ENCODE measurements at regions not wholly inside any gene's neighbourhood (a gene's known extent, or its start where the extent isn't known, plus 50 kb on each side); places are given as distances from the start of the nearest gene placed in this dataset.

DNA sequence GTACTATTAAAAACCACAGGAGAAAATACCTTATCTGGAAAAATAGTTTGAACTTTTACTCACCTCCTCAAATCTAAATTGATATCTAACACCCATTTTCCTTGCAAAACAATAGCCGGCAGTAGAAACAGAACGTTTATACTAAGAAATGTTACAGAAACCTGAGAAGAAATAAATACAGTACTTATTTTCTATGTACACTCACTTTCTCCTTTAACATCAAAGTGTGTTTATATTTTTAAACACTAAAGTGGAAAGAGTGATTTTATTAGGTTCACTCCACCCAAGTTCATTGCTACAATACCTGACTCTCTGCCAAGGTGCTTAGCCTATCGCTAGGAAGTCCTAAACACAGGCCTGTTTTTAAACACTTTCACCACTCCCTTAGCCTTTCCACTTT is 87.8 kb upstream of the TJP1 start:
- Histone ChIP-seq H3K4me1 (ENCODE audit: insufficient read depth, low read length) (no peaks in the 10 kb centered on the region), H4K20me1 (ENCODE audit: insufficient read depth, low read length) (no peaks in the 10 kb centered on the region), H3K27ac (ENCODE audit: extremely low read length, insufficient read depth, low read length) (no peak overlapping the region), H3K9me3 (ENCODE audit: low read length) (peaks cover 12% of the 10 kb centered on the region; the same call in 1 of the 2 replicates), H3K79me2 (ENCODE audit: insufficient read depth, low read length) (no peaks in the 10 kb centered on the region), H3K9ac (ENCODE audit: insufficient read depth, low read depth, low read length) (no peak overlapping the region), H3K4me2 (ENCODE audit: low read depth, low read length) (no peak overlapping the region), H2AFZ (ENCODE audit: low read length) (no peak overlapping the region), H3K4me3 (replicated peaks in 1 of 3; ENCODE audit: insufficient read depth in 1 of 3, low read depth in 2 of 3, low read length in 3 of 3) (no peak overlapping the region), H3K36me3 (replicated peaks in 1 of 2; ENCODE audit: control insufficient read depth in 1 of 2, insufficient read depth in 2 of 2, low read length in 2 of 2) (no peaks in the 10 kb centered on the region), H3K27me3 (ENCODE audit: control insufficient read depth in 1 of 2, insufficient read depth in 2 of 2, low read length in 2 of 2) (no peaks in the 10 kb centered on the region)
- 24% methylated on average over 3 of the region's 3 CpGs for WGBS (ENCODE audit: low lambda C conversion rate)
- in situ Hi-C loops (cut with HindIII; ENCODE audit: extremely low pct_ligation_motif_present, low pct_unique_long_range_greater_than_20kb): no loop called here
- FAIRE-seq: no peak
- ChIA-PET CTCF (ENCODE audit: low intra/inter-chr PET ratio, low total read pairs) (no interaction called here), POLR2A (no interaction called here)
- no TSS peak for BruUV-seq (replicated peaks)
- DNase-seq (ENCODE audit: low spot score): no peak
- intact Hi-C loops (cut with micrococcal nuclease; ENCODE audit: unreplicated experiment): no loop called here
- ATAC-seq: no peak
- no peak for TF ChIP-seq ZNF224 (CRISPR knock-in tag; IDR thresholded peaks at IDR 0.05)
- no peak for TF ChIP-seq HIVEP1 (CRISPR knock-in tag; IDR thresholded peaks at IDR 0.05)
- TF ChIP-seq ZNF432 (CRISPR knock-in tag; IDR thresholded peaks at IDR 0.05; ENCODE audit: borderline replicate concordance): no peak
- no peak for TF ChIP-seq ZFP82 (CRISPR knock-in tag; IDR thresholded peaks at IDR 0.05; ENCODE audit: borderline replicate concordance)
- TF ChIP-seq, protein P1, sequence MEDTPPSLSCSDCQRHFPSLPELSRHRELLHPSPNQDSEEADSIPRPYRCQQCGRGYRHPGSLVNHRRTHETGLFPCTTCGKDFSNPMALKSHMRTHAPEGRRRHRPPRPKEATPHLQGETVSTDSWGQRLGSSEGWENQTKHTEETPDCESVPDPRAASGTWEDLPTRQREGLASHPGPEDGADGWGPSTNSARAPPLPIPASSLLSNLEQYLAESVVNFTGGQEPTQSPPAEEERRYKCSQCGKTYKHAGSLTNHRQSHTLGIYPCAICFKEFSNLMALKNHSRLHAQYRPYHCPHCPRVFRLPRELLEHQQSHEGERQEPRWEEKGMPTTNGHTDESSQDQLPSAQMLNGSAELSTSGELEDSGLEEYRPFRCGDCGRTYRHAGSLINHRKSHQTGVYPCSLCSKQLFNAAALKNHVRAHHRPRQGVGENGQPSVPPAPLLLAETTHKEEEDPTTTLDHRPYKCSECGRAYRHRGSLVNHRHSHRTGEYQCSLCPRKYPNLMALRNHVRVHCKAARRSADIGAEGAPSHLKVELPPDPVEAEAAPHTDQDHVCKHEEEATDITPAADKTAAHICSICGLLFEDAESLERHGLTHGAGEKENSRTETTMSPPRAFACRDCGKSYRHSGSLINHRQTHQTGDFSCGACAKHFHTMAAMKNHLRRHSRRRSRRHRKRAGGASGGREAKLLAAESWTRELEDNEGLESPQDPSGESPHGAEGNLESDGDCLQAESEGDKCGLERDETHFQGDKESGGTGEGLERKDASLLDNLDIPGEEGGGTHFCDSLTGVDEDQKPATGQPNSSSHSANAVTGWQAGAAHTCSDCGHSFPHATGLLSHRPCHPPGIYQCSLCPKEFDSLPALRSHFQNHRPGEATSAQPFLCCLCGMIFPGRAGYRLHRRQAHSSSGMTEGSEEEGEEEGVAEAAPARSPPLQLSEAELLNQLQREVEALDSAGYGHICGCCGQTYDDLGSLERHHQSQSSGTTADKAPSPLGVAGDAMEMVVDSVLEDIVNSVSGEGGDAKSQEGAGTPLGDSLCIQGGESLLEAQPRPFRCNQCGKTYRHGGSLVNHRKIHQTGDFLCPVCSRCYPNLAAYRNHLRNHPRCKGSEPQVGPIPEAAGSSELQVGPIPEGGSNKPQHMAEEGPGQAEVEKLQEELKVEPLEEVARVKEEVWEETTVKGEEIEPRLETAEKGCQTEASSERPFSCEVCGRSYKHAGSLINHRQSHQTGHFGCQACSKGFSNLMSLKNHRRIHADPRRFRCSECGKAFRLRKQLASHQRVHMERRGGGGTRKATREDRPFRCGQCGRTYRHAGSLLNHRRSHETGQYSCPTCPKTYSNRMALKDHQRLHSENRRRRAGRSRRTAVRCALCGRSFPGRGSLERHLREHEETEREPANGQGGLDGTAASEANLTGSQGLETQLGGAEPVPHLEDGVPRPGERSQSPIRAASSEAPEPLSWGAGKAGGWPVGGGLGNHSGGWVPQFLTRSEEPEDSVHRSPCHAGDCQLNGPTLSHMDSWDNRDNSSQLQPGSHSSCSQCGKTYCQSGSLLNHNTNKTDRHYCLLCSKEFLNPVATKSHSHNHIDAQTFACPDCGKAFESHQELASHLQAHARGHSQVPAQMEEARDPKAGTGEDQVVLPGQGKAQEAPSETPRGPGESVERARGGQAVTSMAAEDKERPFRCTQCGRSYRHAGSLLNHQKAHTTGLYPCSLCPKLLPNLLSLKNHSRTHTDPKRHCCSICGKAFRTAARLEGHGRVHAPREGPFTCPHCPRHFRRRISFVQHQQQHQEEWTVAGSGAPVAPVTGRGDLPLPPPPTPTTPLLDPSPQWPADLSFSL (CRISPR knock-in tag; IDR thresholded peaks at IDR 0.05): no peak
- no peak for TF ChIP-seq ELF1 (CRISPR knock-in tag; IDR thresholded peaks at IDR 0.05)
- TF ChIP-seq ZFX (CRISPR knock-in tag; IDR thresholded peaks at IDR 0.05; ENCODE audit: low read depth): no peak
- TF ChIP-seq, protein P2, sequence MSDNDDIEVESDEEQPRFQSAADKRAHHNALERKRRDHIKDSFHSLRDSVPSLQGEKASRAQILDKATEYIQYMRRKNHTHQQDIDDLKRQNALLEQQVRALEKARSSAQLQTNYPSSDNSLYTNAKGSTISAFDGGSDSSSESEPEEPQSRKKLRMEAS (IDR thresholded peaks at IDR 0.05): no peak
- TF ChIP-seq ZNF350 (CRISPR knock-in tag; IDR thresholded peaks at IDR 0.05; ENCODE audit: borderline replicate concordance, low read depth): no peak
- TF ChIP-seq KAT7 (CRISPR knock-in tag; IDR thresholded peaks at IDR 0.05; ENCODE audit: borderline replicate concordance): no peak
- TF ChIP-seq SOX13 (IDR thresholded peaks at IDR 0.05): no peak
- no peak for TF ChIP-seq SOX13 (CRISPR knock-in tag; conservative IDR thresholded peaks at IDR 0.05 in 1 of 2, IDR thresholded peaks at IDR 0.05 in 1 of 2)
- no peak for TF ChIP-seq ZNF567 (CRISPR knock-in tag; IDR thresholded peaks at IDR 0.05; ENCODE audit: borderline replicate concordance)
- TF ChIP-seq DNMT3B (CRISPR knock-in tag; conservative IDR thresholded peaks at IDR 0.05): no peak
- no peak for TF ChIP-seq ZNF850 (CRISPR knock-in tag; conservative IDR thresholded peaks at IDR 0.05)
- no peak for TF ChIP-seq KDM3A (CRISPR knock-in tag; IDR thresholded peaks at IDR 0.05; ENCODE audit: low read depth)
